Superior temporal gyrus (tissue), 1 donor: ENCODE measurements at regions not wholly inside any gene's neighbourhood (a gene's known extent, or its start where the extent isn't known, plus 50 kb on each side); places are given as distances from the start of the nearest gene placed in this dataset.
"Not testable (repeated sequence)": the region's sequence is repeated elsewhere in the genome, so short reads cannot be mapped to it uniquely, and the experiment has no call there.

Source experiments
- DNase-seq: peaks from one replicate; pipeline ENCODE4 v3.0.0-alpha.2; 2016; ENCODE audit errors: extremely low spot score

DNA sequence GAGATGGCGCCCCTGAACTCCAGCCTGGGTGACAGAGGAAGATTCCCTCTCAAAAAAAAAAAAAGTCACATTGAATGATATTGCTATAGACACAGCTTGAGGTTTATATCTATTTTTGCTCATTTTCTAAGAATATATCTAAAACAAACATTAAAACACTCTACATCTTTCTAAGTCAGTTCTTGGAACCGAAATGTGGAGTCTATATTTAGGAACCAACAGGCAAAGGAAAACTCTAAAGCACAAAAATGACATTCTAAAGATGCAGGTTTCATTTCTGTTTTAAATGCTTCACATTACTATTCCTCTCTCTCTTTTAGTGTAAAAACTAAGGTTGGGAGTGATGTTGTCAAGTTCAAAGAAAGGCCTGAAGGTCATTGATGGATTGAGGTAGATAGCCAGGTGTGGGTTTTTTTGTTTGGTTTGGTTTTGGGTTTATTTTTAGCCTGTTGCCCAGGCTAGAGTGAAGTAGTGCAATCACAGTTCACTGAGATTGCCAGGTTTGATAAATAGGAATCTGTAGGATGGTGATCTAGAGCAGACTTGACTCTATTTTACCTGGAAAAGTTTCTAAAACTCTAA, 194.0 kb upstream of the RBBP8 start:
- peak; percentile 27 for DNase-seq

DNA sequence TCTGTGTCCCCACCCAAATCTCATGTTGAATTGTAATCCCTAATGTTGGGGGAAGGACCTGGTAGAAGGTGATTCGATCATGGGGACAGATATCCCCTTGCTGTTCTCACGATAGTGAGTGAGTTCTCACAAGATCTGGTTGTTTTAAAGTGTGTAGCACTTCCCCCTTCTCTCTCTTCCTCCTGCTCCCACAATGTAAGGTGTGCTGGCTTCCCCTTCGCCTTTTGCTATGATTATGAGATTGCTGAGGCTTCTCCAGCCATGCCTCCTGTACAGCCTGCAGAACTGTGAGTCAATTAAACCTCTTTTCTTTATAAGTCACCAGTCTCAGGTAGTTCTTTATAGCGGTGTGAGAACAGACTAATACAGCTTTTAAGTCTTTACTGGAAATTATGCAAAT, 193.3 kb upstream of the RBBP8 start:
- DNase-seq = no peak

DNA sequence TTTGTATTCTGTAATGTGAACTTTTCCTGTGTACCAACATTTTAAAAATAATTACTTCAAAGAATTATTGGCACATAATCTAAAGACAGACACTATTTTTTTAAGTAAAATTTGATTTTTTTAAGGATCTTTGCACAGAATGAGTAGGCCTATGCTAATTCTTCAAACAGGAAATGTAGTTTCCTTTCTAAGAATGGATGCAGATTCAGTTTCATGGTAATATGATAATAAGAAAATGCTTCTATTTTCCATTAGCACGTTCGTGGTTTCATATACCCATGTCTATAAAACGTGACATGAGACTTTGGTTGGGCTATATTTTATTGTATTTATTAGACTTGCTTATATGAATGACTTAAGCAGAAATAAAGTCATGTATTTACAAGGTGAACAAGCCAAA, 191.8 kb upstream of the RBBP8 start:
- DNase-seq = no peak

DNA sequence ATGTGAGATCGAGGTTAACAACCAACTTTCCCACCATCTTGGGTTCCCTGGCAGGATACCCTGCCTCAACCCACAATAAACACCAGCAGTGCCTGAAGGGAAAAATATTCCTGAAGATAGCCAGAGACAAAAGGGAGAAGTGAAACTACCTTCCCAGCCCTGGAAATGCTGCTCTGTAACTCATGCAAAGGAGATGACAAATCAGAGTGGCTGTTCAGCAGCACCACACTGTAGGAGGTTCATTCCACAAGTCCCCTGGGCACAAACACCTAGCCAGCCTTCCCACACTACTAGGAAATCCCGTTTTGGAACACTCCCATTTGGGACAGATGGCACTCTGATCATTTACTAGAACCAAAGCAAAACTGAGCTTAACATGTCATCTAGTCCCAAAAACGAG, 190.7 kb upstream of the RBBP8 start:
- DNase-seq = no peak

DNA sequence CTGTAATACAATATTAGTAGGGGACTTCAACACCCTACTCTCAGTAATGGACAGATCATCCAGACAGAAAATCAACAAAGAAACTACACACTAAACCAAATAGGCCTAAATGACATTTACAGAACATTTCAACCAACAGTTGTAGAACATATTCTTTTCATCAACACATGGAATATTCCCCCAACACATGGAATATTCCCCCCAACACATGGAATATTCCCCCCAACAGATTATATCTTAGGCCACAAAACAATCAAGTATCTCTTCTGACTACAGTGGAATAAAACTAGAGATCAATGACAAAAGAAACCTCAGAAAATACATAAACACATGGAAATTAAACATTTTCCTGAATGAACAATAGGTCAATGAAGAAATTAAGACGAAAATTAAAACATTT, 187.2 kb upstream of the RBBP8 start:
- DNase-seq = no peak

DNA sequence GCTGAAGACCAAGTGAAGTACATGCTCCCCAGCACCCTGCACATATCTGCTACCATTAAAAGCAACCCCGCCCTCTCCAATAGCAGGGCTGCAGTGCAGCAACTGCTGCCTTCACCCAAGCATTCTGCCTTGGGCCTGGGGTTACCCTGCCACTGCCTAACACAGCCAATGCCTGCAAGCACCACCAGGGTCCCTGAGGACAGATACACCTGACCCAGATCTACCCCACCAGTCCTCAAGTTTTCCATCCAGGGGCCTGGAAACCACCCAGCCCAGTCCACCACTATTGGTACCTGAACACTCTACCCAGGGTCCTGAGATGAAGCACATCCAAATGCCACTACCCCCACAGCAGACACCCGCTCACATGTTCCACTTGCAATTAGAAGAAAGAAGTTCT, 181.1 kb upstream of the RBBP8 start:
- DNase-seq = no peak

DNA sequence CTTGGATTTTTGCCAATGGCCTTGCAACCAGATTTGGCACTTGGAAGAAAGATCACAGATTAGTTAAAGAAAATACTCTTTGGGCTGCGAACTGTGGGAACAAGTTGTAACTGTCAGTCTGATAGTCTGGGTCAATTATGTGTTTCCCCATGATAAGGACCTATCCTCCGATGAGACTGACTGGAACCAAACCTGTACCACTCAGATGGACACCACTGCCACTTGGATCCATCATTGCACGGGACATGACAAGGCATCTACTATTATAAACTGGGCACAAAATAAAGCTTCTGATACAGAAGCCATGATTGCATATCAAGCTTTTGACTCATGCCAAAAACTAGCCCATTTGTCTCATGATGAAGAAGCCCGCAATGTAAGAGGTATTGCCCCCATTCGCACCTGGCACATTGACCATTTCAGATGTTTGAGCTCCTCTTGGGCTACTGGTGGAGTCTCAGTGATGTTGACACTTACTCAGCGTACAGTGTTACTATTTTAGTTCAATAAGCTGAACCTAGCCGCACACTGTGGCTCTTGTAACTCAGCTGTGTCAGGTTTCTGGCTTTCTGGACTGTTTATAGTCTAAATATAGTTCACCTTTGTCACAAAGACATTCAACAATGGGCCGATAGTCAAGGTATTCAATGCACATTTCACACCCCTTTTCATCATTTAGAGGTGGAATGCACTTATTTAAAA, 179.8 kb upstream of the RBBP8 start:
- no peak for DNase-seq

DNA sequence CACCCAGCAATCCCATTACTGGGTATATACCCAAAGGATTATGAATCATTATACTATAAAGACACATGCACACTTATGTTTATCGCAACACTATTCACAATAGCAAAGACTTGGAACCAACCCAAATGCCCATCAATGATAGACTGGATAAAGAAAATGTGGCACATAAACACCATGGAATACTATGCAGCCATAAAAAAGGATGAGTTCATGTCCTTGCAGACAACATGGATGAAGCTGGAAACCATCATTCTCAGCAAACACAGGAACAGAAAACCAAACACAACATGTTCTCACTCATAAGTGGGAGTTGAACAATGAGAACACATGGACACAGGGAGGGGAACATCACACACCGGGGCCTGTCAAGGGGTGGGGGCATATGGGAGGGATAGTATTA, 169.1 kb upstream of the RBBP8 start:
- DNase-seq = not testable (repeated sequence)

DNA sequence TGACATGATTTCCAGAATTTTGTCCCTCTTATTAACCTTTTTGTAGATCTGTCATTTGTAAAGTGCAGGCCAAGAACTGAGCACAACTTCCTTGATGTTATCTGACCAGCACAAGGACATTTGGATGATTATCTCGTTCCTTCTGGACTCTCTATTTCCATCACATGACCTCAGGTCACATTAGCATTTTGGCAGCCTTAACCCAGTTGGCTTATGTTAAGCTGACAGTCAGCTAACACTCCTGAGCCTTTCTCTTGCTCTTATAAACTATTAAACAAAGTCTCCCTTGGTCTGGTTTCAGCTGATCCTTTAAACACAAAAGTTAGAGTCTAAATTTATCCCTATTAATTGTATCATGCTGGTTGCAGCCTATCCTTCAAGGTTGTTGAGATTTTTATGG, 167.2 kb upstream of the RBBP8 start:
- DNase-seq = no peak

DNA sequence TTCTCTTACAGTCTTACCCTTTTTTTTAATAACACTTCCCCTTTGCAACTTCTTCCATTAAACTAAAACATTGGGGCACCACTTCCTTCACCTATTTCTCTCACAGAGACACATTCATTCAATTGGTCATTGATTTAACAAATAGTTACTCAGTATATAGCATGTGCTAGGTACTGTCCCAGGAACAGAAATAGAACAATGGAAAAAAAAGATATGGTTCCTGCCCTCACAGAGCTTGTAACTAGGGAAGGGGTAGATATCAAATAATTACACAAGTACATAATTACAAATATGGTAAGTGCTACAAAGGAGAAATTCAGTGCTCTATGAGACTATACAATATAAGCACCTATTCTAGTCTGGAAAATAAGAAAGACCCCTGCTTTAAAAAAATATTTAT, 165.5 kb upstream of the RBBP8 start:
- no peak for DNase-seq

DNA sequence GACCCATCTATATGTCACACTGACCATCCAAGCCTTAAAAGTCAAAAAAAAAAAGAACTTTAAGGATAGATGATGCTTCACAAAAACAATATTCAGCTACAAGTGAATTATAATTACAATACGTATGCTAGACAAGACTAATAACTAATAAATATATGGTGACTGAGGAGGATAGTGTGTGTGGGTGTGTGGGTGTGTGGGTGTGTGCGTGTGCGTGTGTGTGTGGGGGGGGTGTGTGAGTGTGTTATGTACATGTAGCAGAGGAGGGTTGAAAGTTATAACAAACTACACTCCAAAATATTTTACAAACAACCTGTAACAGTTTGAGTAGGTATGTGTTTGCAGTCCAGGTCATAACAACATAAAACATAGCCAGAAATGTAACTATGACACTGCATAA, 159.2 kb upstream of the RBBP8 start:
- DNase-seq = no peak

DNA sequence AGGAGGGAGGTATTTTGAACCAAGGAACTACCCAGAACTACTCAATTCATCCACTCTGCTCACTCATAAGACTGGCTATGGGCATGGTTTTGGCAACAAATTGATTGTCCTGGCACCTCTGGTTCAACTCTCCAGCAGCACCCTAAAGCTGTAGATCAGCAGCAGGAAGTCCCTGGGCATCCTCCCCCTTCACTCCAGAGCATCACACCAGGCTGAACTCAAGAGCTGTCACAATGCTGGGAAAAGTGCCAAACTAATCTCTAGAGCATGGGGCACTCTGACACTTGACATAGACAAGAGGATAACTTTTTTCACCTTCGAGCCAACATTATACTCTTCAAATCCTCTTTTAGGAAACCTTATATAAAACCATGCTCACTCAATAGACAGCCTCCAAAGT, 154.1 kb upstream of the RBBP8 start:
- no peak for DNase-seq

DNA sequence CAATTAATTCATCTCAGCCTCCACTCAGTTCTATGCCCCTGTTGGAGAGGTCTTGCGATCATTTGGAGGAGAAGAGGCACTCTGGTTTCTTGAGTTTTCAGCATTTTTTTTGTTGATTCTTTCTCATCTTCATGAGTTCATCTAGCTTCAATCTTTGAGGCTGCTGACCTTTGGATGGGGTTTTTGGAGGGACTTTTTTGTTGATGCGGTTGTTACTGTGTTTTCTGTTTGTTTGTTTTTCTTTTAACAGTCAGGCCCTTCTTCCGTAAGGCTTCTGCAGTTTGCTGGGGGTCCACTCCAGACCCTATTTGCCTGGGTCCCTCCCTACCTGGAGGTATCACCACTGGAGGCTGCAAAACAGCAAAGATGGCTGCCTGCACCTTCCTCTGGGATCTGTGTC, 149.9 kb upstream of the RBBP8 start:
- no peak for DNase-seq

DNA sequence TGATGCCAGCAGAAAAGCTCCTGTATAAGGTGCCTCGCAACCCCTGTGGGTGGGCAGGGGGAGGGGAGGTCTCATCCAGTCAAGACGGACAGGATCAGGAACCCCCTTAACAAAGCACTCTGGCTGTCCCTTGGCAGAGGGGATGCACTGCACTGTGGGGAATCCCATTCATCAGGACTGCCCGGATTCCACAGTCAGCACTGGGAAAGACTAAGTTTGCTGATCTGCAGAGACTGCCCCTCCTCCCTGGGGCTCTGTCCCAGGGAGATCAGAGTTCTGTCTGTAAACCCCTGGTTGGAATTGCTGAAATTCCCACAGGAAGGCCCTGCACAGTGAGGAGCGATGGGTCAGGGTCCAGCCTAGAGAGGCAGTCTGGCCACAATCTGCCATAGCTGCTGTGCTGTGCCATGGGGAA, 149.5 kb upstream of the RBBP8 start:
- no peak for DNase-seq

DNA sequence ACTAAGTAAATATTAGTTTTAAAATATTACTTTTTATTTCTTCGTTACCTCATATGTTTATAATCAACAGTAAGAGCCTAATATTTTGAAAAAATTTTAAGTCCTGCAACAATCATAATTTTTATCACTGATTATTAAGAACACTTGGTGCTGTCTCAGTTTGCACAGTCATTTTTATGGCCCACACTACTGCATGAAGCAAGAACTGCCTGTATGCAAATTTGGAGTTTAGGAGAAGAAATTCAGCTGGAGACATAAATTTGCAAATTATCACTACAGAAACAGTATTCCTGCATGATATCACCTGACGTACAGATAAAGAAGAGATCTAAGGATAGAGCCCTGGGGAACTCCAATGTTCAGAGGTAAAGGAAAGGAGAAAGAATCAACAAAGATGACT, 144.1 kb upstream of the RBBP8 start:
- DNase-seq = no peak

DNA sequence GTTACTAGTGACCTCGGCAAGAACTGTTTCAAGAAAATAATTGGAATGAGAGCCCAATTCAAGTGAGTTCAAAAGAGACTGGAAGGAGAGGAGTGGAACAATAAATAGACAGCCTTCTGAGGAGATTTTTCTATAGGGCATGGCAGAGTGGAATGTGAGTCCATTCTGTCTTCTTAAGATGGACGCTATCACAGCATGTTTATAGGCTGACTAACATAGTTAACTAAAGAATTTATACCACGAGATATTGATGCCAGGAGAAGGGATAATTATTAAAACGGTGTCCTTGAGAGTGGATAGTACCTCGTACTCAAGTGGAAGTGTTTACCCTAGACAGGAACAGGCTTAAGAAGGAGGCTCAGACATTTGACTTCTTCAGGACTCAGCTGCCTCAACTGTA, 143.5 kb upstream of the RBBP8 start:
- no peak for DNase-seq

DNA sequence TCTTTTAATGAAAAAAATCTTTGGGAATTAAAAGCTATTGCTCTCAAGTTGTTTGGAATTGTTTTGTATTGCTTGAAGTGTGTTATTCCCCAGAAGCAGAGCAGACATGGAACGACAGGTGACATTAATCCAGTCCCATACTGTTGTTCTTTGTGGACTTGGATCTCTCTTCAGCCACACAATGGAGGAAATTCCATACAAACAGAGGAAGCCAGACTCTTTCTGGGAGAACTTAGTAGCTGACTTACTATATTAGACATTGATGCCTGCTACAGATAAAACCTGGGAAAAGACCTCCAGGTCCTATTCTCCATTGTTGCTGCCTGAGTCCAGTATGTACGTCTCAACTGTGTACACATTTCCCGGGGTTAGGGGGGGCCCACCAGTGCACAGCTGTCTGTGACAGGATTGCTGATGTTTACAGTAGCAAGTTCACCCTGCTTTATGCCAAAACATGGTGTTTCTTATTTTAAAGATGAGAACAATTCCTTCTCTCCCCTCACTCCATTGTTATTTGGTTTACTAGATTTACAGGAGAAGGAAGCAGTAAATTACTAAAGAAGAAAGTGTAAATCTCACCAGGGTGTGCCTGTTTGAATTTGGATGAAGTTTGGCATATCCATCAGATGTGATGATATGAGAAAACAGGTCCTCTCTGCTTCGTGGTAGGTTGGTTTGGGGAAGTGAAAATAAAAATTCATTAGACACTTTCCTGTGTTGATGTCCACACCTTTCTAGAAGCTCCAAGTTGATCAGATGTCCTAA, 142.4 kb upstream of the RBBP8 start:
- no peak for DNase-seq

DNA sequence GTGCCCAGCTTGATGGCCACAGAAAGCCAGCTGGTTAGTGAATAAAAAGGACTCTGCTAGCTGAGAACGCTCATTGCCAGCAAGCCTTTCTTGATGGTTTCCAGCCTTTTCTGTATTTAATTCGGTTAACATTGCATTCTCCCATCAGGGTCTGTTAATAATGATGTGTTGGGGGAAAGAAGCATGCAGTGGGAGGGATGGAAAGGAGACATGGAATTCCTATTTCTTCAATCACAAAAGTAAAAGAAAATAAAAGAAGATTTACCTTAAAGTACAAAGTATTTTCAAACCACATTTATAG, 141.9 kb upstream of the RBBP8 start:
- no peak for DNase-seq

DNA sequence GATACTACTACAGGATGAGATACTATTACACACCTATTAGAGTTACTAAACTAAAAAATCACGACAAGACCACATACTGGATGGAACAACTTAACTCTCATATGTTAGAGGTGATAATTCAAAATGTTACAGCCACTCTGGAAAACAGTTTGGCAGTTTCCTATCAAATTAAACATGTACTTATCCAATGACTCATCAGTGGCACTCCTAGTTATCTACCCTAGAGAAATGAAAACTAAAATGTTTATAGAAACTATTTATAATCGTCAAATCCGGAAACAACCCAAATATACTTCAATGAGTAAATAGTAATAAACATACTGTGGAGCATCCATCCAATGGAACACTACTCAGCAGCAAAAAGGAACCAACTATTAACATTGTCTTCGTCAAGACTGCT, 137.0 kb upstream of the RBBP8 start:
- no peak for DNase-seq

DNA sequence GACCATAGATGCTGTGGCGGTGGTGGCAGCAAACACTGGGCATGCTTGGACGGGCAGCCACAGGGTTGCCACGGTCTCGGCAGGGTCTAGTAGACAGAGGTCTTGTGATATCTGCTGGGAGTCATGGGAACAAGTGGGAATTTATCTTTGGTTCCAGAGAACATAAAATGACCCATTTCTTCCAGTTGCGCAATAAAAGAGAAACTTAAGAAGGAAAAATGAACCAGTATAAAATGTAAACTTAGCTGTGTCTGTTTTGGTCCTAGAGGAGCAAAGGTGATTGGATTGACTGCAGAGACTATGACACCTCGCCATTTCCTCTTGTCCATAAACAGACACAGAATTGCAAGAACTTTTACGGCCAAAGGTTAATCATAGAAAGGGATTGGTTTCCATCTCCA, 132.6 kb upstream of the RBBP8 start:
- no peak for DNase-seq

DNA sequence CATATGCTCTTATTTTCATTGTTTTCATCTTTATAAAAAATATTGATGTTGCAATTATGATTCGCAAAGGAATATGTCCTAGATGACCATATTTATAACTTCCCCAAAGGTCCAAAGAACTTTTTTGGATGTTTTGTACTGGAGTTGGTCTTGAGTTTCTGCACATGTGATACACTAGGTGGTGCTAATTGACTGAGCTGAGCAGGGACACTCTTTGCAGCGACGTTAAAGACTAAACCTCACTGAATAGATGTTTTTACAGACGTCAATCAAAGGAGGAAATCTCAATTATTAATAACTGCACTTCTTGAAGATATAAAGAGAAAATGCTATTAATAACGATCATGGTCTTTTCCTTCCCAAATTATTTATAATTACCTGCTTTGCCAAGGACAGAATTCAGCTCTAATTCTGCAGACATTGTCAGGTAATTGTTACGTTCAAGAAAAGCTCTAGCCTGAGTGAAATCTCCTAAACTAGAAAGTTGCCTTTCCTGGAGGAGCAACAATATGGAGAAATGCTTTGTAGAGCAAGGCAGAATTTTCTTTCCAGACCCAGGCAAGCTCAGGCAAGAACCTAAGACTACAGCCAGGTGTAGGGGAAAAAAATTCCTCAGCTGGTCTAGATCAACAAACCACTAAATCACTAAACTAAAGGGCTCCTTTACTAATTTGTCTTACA, 119.3 kb upstream of the RBBP8 start:
- peak; percentile 24 for DNase-seq

DNA sequence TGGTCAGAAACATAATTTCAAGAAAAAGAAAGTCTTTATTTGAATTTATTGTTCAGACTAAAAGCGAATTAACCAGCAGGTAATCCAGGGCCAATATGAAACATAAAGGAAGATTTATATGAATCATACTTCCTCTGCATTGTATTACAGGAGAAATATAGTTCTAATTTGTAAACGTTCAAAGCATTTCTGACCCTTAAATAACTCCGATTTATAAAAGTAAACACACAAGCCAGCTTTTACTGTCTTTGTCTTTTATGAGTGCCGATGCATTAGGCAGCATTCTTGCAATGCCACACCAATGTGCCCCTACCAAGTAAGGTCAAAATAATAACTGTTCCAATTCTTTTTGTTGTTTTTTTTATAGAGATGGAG, 118.8 kb upstream of the RBBP8 start:
- DNase-seq = no peak
